ENCODE measurements at regions not wholly inside any gene's neighbourhood (a gene's known extent, or its start where the extent isn't known, plus 50 kb on each side); places are given as distances from the start of the nearest gene placed in this dataset.
A peak's percentile ranks its signal among the peaks of the same experiment; 100 is the strongest.
"Not testable (repeated sequence)": the region's sequence is repeated elsewhere in the genome, so short reads cannot be mapped to it uniquely, and the experiment has no call there.

- no peaks in the 10 kb centered on the region for H3K4me1 Mint-ChIP-seq
- peaks cover 16% of the 10 kb centered on the region for H3K9me3 Mint-ChIP-seq
- peaks cover 15% of the 10 kb centered on the region for H3K36me3 Mint-ChIP-seq (ENCODE audit: low read depth)
- H3K27ac Mint-ChIP-seq (ENCODE audit: unreplicated experiment): no peak overlapping the region
- H3K27me3 Mint-ChIP-seq (ENCODE audit: low read depth): peaks cover 13% of the 10 kb centered on the region
- DNase-seq (ENCODE audit: low read depth, low spot score): no peak
- TF ChIP-seq CTCF (conservative IDR thresholded peaks at IDR 0.05): no peak
- no peak overlapping the region for H3K4me3 Mint-ChIP-seq
Observed at GRCh38 chr14:63147018-63147417, 57.2 kb upstream of the RHOJ start.

- Mint-ChIP-seq H3K27me3 (ENCODE audit: low read depth) (peaks cover 3% of the 10 kb centered on the region), H3K4me3 (no peak overlapping the region), H3K36me3 (ENCODE audit: low read depth) (no peaks in the 10 kb centered on the region), H3K4me1 (no peaks in the 10 kb centered on the region), H3K27ac (ENCODE audit: unreplicated experiment) (no peak overlapping the region), H3K9me3 (peaks cover 3% of the 10 kb centered on the region)
- no peak for DNase-seq (ENCODE audit: low read depth, low spot score)
- TF ChIP-seq CTCF (conservative IDR thresholded peaks at IDR 0.05): peak; percentile 66
Observed at GRCh38 chr14:63134801-63135200, 69.4 kb upstream of the RHOJ start.

- no peak overlapping the region for H3K27ac Mint-ChIP-seq (ENCODE audit: unreplicated experiment)
- no peaks in the 10 kb centered on the region for H3K36me3 Mint-ChIP-seq (ENCODE audit: low read depth)
- DNase-seq (ENCODE audit: low read depth, low spot score): no peak
- H3K4me1 Mint-ChIP-seq: no peaks in the 10 kb centered on the region
- H3K4me3 Mint-ChIP-seq: no peak overlapping the region
- H3K9me3 Mint-ChIP-seq: peaks cover 2% of the 10 kb centered on the region
- no peak for TF ChIP-seq CTCF (conservative IDR thresholded peaks at IDR 0.05)
- H3K27me3 Mint-ChIP-seq (ENCODE audit: low read depth): peaks cover 6% of the 10 kb centered on the region
Observed at GRCh38 chr14:63130531-63130930, 73.7 kb upstream of the RHOJ start.

GRCh38 chr14:63106487-63106886 lies 61.2 kb upstream of the KCNH5 start:
- H3K27me3 Mint-ChIP-seq (ENCODE audit: low read depth): peaks cover 20% of the 10 kb centered on the region
- not testable (repeated sequence) for H3K36me3 Mint-ChIP-seq (ENCODE audit: low read depth); H3K27ac Mint-ChIP-seq (ENCODE audit: unreplicated experiment); H3K4me1 Mint-ChIP-seq; H3K4me3 Mint-ChIP-seq; H3K9me3 Mint-ChIP-seq; DNase-seq (ENCODE audit: low read depth, low spot score)

GRCh38 chr14:63100552-63100951 lies 55.3 kb upstream of the KCNH5 start:
- no peak overlapping the region for H3K4me3 Mint-ChIP-seq
- no peaks in the 10 kb centered on the region for H3K36me3 Mint-ChIP-seq (ENCODE audit: low read depth)
- no peaks in the 10 kb centered on the region for H3K4me1 Mint-ChIP-seq
- peaks cover 3% of the 10 kb centered on the region for H3K27me3 Mint-ChIP-seq (ENCODE audit: low read depth)
- peaks cover 3% of the 10 kb centered on the region for H3K9me3 Mint-ChIP-seq
- H3K27ac Mint-ChIP-seq (ENCODE audit: unreplicated experiment): no peak overlapping the region
- DNase-seq (ENCODE audit: low read depth, low spot score): no peak
- TF ChIP-seq CTCF (conservative IDR thresholded peaks at IDR 0.05): no peak

GRCh38 chr14:63096186-63096585 lies 50.9 kb upstream of the KCNH5 start:
- H3K27me3 Mint-ChIP-seq (ENCODE audit: low read depth): no peaks in the 10 kb centered on the region
- no peaks in the 10 kb centered on the region for H3K9me3 Mint-ChIP-seq
- H3K4me3 Mint-ChIP-seq: no peak overlapping the region
- H3K27ac Mint-ChIP-seq (ENCODE audit: unreplicated experiment): no peak overlapping the region
- DNase-seq (ENCODE audit: low read depth, low spot score): no peak
- H3K4me1 Mint-ChIP-seq: no peaks in the 10 kb centered on the region
- TF ChIP-seq CTCF (conservative IDR thresholded peaks at IDR 0.05): no peak
- H3K36me3 Mint-ChIP-seq (ENCODE audit: low read depth): no peaks in the 10 kb centered on the region
